ENCODE measurements at regions not wholly inside any gene's neighbourhood (a gene's known extent, or its start where the extent isn't known, plus 50 kb on each side); places are given as distances from the start of the nearest gene placed in this dataset.

DNA sequence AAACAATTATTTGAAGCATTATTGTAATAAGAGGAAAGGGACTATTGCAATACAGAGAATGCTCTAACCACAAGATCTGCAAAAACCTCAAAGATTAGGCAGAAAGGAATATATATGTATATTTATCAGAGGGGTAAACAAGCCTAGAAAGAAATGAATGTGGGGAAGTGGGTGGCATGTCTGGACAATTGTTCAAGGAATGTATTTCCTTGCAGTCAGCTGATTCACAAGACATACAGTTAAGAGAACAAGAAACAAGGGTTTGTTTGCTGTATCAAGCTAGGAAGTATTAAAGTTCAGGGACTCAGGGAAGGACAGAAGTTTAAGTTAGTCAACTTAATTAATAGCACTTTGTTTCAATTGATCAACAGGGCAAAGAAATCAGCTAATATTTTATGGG is 514.7 kb downstream of the CENPC start:
- no peaks in the 10 kb centered on the region for H3K79me2 ChIP-seq (ENCODE audit: control insufficient read depth, insufficient read depth, low read length, poor library complexity)
- no peak overlapping the region for H2AK5ac ChIP-seq (ENCODE audit: low read length)
- H2BK5ac ChIP-seq (ENCODE audit: low read depth, low read length, poor library complexity): no peak overlapping the region
- H3K27ac ChIP-seq (ENCODE audit: low read depth, low read length): no peak overlapping the region
- H3K9ac ChIP-seq (ENCODE audit: low read length): no peak overlapping the region
- H3K18ac ChIP-seq (ENCODE audit: low read length): no peak overlapping the region
- no peaks in the 10 kb centered on the region for H3K4me1 ChIP-seq (ENCODE audit: control insufficient read depth in 1 of 2, insufficient read depth in 2 of 2, low read length in 2 of 2)
- H3K79me1 ChIP-seq (ENCODE audit: low read length): no peaks in the 10 kb centered on the region
- no peak overlapping the region for H4K12ac ChIP-seq (ENCODE audit: low read depth, low read length)
- H3K9me3 ChIP-seq (ENCODE audit: insufficient read depth, low read depth, low read length): no peaks in the 10 kb centered on the region
- no peaks in the 10 kb centered on the region for H3K36me3 ChIP-seq (ENCODE audit: control insufficient read depth in 1 of 2, insufficient read depth in 2 of 2, low read length in 2 of 2)
- no peak overlapping the region for H4K8ac ChIP-seq (ENCODE audit: low read depth, low read length)
- H2BK120ac ChIP-seq (ENCODE audit: insufficient read depth, low read length, poor library complexity): no peak overlapping the region
- no peak overlapping the region for H2AFZ ChIP-seq (ENCODE audit: insufficient read depth, low read length, poor library complexity)
- H3K27me3 ChIP-seq (ENCODE audit: insufficient read depth, low read length): no peaks in the 10 kb centered on the region
- no peak overlapping the region for H3K4me2 ChIP-seq (ENCODE audit: low read length)
- H3K14ac ChIP-seq (ENCODE audit: low read length): no peak overlapping the region
- H3K4me3 ChIP-seq (ENCODE audit: low read depth, low read length): no peak overlapping the region
- H2BK12ac ChIP-seq (ENCODE audit: low read length): no peak overlapping the region
- no peak for DNase-seq
- no peak overlapping the region for H4K91ac ChIP-seq (ENCODE audit: low read depth, low read length)
- H3K4ac ChIP-seq (ENCODE audit: low read depth, low read length): no peak overlapping the region
- no peak overlapping the region for H3K23ac ChIP-seq (ENCODE audit: low read length)

- Histone ChIP-seq H2BK12ac (ENCODE audit: low read length) (no peak overlapping the region), H3K9me3 (ENCODE audit: insufficient read depth, low read depth, low read length) (no peaks in the 10 kb centered on the region), H2BK120ac (ENCODE audit: insufficient read depth, low read length, poor library complexity) (peak overlapping the region; percentile 36), H3K4me2 (ENCODE audit: low read length) (no peak overlapping the region), H4K12ac (ENCODE audit: low read depth, low read length) (no peak overlapping the region), H3K4me3 (ENCODE audit: low read depth, low read length) (no peak overlapping the region), H2BK5ac (ENCODE audit: low read depth, low read length, poor library complexity) (peak overlapping the region; percentile 27), H3K9ac (ENCODE audit: low read length) (no peak overlapping the region), H3K4ac (ENCODE audit: low read depth, low read length) (no peak overlapping the region), H3K27me3 (ENCODE audit: insufficient read depth, low read length) (no peaks in the 10 kb centered on the region), H3K79me1 (ENCODE audit: low read length) (no peaks in the 10 kb centered on the region), H3K23ac (ENCODE audit: low read length) (no peak overlapping the region), H3K14ac (ENCODE audit: low read length) (no peak overlapping the region), H3K18ac (ENCODE audit: low read length) (no peak overlapping the region), H2AFZ (ENCODE audit: insufficient read depth, low read length, poor library complexity) (no peak overlapping the region), H2AK5ac (ENCODE audit: low read length) (no peak overlapping the region), H3K4me1 (ENCODE audit: control insufficient read depth in 1 of 2, insufficient read depth in 2 of 2, low read length in 2 of 2) (peaks cover 0 to 2% of the 10 kb centered on the region in 2 experiments), H4K91ac (ENCODE audit: low read depth, low read length) (no peak overlapping the region), H3K27ac (ENCODE audit: low read depth, low read length) (no peak overlapping the region), H3K79me2 (ENCODE audit: control insufficient read depth, insufficient read depth, low read length, poor library complexity) (peaks cover 1% of the 10 kb centered on the region), H3K36me3 (ENCODE audit: control insufficient read depth in 1 of 2, insufficient read depth in 2 of 2, low read length in 2 of 2) (no peaks in the 10 kb centered on the region), H4K8ac (ENCODE audit: low read depth, low read length) (no peak overlapping the region)
- WGBS (ENCODE audit: extremely low coverage, insufficient coverage, insufficient read length): no CpG with 5 or more reads among the region's 1 CpG
- no peak for DNase-seq
These were observed 524.9 kb downstream of the CENPC start for GRCh38 chr4:67020438-67020797.

- Histone ChIP-seq H3K79me2 (ENCODE audit: control insufficient read depth, insufficient read depth, low read length, poor library complexity) (peaks cover 1% of the 10 kb centered on the region), H3K36me3 (ENCODE audit: control insufficient read depth in 1 of 2, insufficient read depth in 2 of 2, low read length in 2 of 2) (no peaks in the 10 kb centered on the region), H3K9ac (ENCODE audit: low read length) (no peak overlapping the region), H2BK120ac (ENCODE audit: insufficient read depth, low read length, poor library complexity) (no peak overlapping the region), H3K4me3 (ENCODE audit: low read depth, low read length) (no peak overlapping the region), H3K18ac (ENCODE audit: low read length) (no peak overlapping the region), H3K4me1 (ENCODE audit: control insufficient read depth in 1 of 2, insufficient read depth in 2 of 2, low read length in 2 of 2) (peaks cover 0 to 2% of the 10 kb centered on the region in 2 experiments), H4K12ac (ENCODE audit: low read depth, low read length) (no peak overlapping the region), H4K91ac (ENCODE audit: low read depth, low read length) (no peak overlapping the region), H3K14ac (ENCODE audit: low read length) (no peak overlapping the region), H3K9me3 (ENCODE audit: insufficient read depth, low read depth, low read length) (no peaks in the 10 kb centered on the region), H3K27ac (ENCODE audit: low read depth, low read length) (peak overlapping the region; percentile 25), H4K8ac (ENCODE audit: low read depth, low read length) (no peak overlapping the region), H3K79me1 (ENCODE audit: low read length) (no peaks in the 10 kb centered on the region), H3K23ac (ENCODE audit: low read length) (no peak overlapping the region), H3K27me3 (ENCODE audit: insufficient read depth, low read length) (no peaks in the 10 kb centered on the region), H2BK12ac (ENCODE audit: low read length) (no peak overlapping the region), H3K4me2 (ENCODE audit: low read length) (no peak overlapping the region), H2AFZ (ENCODE audit: insufficient read depth, low read length, poor library complexity) (no peak overlapping the region), H2AK5ac (ENCODE audit: low read length) (no peak overlapping the region), H2BK5ac (ENCODE audit: low read depth, low read length, poor library complexity) (no peak overlapping the region), H3K4ac (ENCODE audit: low read depth, low read length) (no peak overlapping the region)
- no peak for DNase-seq
- WGBS (ENCODE audit: extremely low coverage, insufficient coverage, insufficient read length): no CpG with 5 or more reads among the region's 3 CpGs
These were observed 525.4 kb downstream of the CENPC start for GRCh38 chr4:67019686-67020437.

GRCh38 chr4:67014592-67014991 is 530.7 kb downstream of the CENPC start:
- Histone ChIP-seq H2BK120ac (ENCODE audit: insufficient read depth, low read length, poor library complexity) (no peak overlapping the region), H3K27me3 (ENCODE audit: insufficient read depth, low read length) (no peaks in the 10 kb centered on the region), H4K12ac (ENCODE audit: low read depth, low read length) (no peak overlapping the region), H3K9ac (ENCODE audit: low read length) (no peak overlapping the region), H3K4me3 (ENCODE audit: low read depth, low read length) (no peak overlapping the region), H3K79me2 (ENCODE audit: control insufficient read depth, insufficient read depth, low read length, poor library complexity) (no peaks in the 10 kb centered on the region), H2AK5ac (ENCODE audit: low read length) (no peak overlapping the region), H2AFZ (ENCODE audit: insufficient read depth, low read length, poor library complexity) (no peak overlapping the region), H3K4me2 (ENCODE audit: low read length) (no peak overlapping the region), H4K91ac (ENCODE audit: low read depth, low read length) (no peak overlapping the region), H3K79me1 (ENCODE audit: low read length) (no peaks in the 10 kb centered on the region), H2BK12ac (ENCODE audit: low read length) (no peak overlapping the region), H3K27ac (ENCODE audit: low read depth, low read length) (no peak overlapping the region), H4K8ac (ENCODE audit: low read depth, low read length) (no peak overlapping the region), H3K23ac (ENCODE audit: low read length) (no peak overlapping the region), H3K4ac (ENCODE audit: low read depth, low read length) (no peak overlapping the region), H3K18ac (ENCODE audit: low read length) (no peak overlapping the region), H2BK5ac (ENCODE audit: low read depth, low read length, poor library complexity) (no peak overlapping the region), H3K14ac (ENCODE audit: low read length) (no peak overlapping the region), H3K36me3 (ENCODE audit: control insufficient read depth in 1 of 2, insufficient read depth in 2 of 2, low read length in 2 of 2) (no peaks in the 10 kb centered on the region), H3K9me3 (ENCODE audit: insufficient read depth, low read depth, low read length) (no peaks in the 10 kb centered on the region), H3K4me1 (ENCODE audit: control insufficient read depth in 1 of 2, insufficient read depth in 2 of 2, low read length in 2 of 2) (no peaks in the 10 kb centered on the region)
- no CpG with 5 or more reads among the region's 4 CpGs for whole genome bisulfite sequencing (ENCODE audit: extremely low coverage, insufficient coverage, insufficient read length)
- DNase-seq: no peak
